ENCODE measurements at regions not wholly inside any gene's neighbourhood (a gene's known extent, or its start where the extent isn't known, plus 50 kb on each side); places are given as distances from the start of the nearest gene placed in this dataset.

- Histone ChIP-seq H3K27ac (no peak overlapping the region), H4K20me1 (ENCODE audit: insufficient read depth, poor library complexity, severe bottlenecking) (no peaks in the 10 kb centered on the region), H2AFZ (no peak overlapping the region), H3K36me3 (replicated peaks; ENCODE audit: insufficient read depth, low read depth) (no peaks in the 10 kb centered on the region), H3K79me2 (no peaks in the 10 kb centered on the region), H3K27me3 (no peaks in the 10 kb centered on the region), H3K4me1 (ENCODE audit: insufficient read depth) (no peaks in the 10 kb centered on the region), H3K9me2 (replicated peaks; ENCODE audit: insufficient read depth) (no peaks in the 10 kb centered on the region), H3K9me3 (ENCODE audit: low read depth) (no peaks in the 10 kb centered on the region), H3K4me2 (no peak overlapping the region), H3K4me3 (no peak overlapping the region)
- TF ChIP-seq CTCF (IDR thresholded peaks at IDR 0.05; ENCODE audit: poor library complexity) (no peak), EZH2 (IDR thresholded peaks at IDR 0.05; ENCODE audit: borderline replicate concordance) (no peak), EZH2phosphoT487 (IDR thresholded peaks at IDR 0.05; ENCODE audit: low read depth, severe bottlenecking, unreplicated experiment) (no peak)
- no peak for DNase-seq (ENCODE audit: low spot score)
- 63% methylated on average over 1 of the region's 1 CpG for WGBS (ENCODE audit: low lambda C conversion rate, missing lambda C conversion rate)
Observed at GRCh38 chr6:164917211-164917610, 392.2 kb downstream of the C6orf118 start.

GRCh38 chr6:164916087-164916486, 393.3 kb downstream of the C6orf118 start:
- TF ChIP-seq EZH2 (IDR thresholded peaks at IDR 0.05; ENCODE audit: borderline replicate concordance) (no peak), CTCF (IDR thresholded peaks at IDR 0.05; ENCODE audit: poor library complexity) (no peak), EZH2phosphoT487 (IDR thresholded peaks at IDR 0.05; ENCODE audit: low read depth, severe bottlenecking, unreplicated experiment) (no peak)
- no peaks in the 10 kb centered on the region for H3K9me2 ChIP-seq (replicated peaks; ENCODE audit: insufficient read depth)
- H3K4me3 ChIP-seq = no peak overlapping the region
- H3K4me2 ChIP-seq = no peak overlapping the region
- no peaks in the 10 kb centered on the region for H4K20me1 ChIP-seq (ENCODE audit: insufficient read depth, poor library complexity, severe bottlenecking)
- no peaks in the 10 kb centered on the region for H3K36me3 ChIP-seq (replicated peaks; ENCODE audit: insufficient read depth, low read depth)
- no peak overlapping the region for H2AFZ ChIP-seq
- no peaks in the 10 kb centered on the region for H3K9me3 ChIP-seq (ENCODE audit: low read depth)
- no peak for DNase-seq (ENCODE audit: low spot score)
- 82% methylated on average over 3 of the region's 3 CpGs for WGBS (ENCODE audit: low lambda C conversion rate, missing lambda C conversion rate)
- H3K27me3 ChIP-seq = no peaks in the 10 kb centered on the region
- no peaks in the 10 kb centered on the region for H3K79me2 ChIP-seq
- H3K4me1 ChIP-seq (ENCODE audit: insufficient read depth) = no peaks in the 10 kb centered on the region
- H3K27ac ChIP-seq = no peak overlapping the region

GRCh38 chr6:164911873-164912580, 397.4 kb downstream of the C6orf118 start:
- Histone ChIP-seq H3K27ac (no peak overlapping the region), H4K20me1 (ENCODE audit: insufficient read depth, poor library complexity, severe bottlenecking) (no peaks in the 10 kb centered on the region), H3K36me3 (replicated peaks; ENCODE audit: insufficient read depth, low read depth) (no peaks in the 10 kb centered on the region), H3K4me2 (no peak overlapping the region), H2AFZ (no peak overlapping the region), H3K79me2 (no peaks in the 10 kb centered on the region), H3K4me1 (ENCODE audit: insufficient read depth) (no peaks in the 10 kb centered on the region), H3K27me3 (no peaks in the 10 kb centered on the region), H3K9me3 (ENCODE audit: low read depth) (no peaks in the 10 kb centered on the region), H3K4me3 (no peak overlapping the region), H3K9me2 (replicated peaks; ENCODE audit: insufficient read depth) (no peaks in the 10 kb centered on the region)
- DNase-seq (ENCODE audit: low spot score) = no peak
- TF ChIP-seq EZH2 (IDR thresholded peaks at IDR 0.05; ENCODE audit: borderline replicate concordance) = no peak
- no peak for TF ChIP-seq EZH2phosphoT487 (IDR thresholded peaks at IDR 0.05; ENCODE audit: low read depth, severe bottlenecking, unreplicated experiment)
- no peak for TF ChIP-seq CTCF (IDR thresholded peaks at IDR 0.05; ENCODE audit: poor library complexity)
- 62% methylated on average over 6 of the region's 6 CpGs for WGBS (ENCODE audit: low lambda C conversion rate, missing lambda C conversion rate)
